Effector memory CD8-positive, alpha-beta T cell (primary cell): ENCODE measurements at regions not wholly inside any gene's neighbourhood (a gene's known extent, or its start where the extent isn't known, plus 50 kb on each side); places are given as distances from the start of the nearest gene placed in this dataset.
"Not testable (repeated sequence)": the region's sequence is repeated elsewhere in the genome, so short reads cannot be mapped to it uniquely, and the experiment has no call there.

Experiments used
- ATAC-seq: fragments of 150-1000 bp; cut with Tn5 transposase; replicated peaks from 2 replicates; pipeline ENCODE4 v1.10.0; 2021; ENCODE audit warnings: mild to moderate bottlenecking, moderate library complexity
- DNase-seq, 3 experiments: peaks; one replicate each; pipeline ENCODE4 v3.0.0; 2021
- H3K27ac Mint-ChIP-seq, 2 donors: one replicate each; pipeline ENCODE4 v1.8.0; 2022; ENCODE audit warnings: mild to moderate bottlenecking in 2 of 2, mixed read lengths in 2 of 2, moderate library complexity in 2 of 2
- H3K27me3 Mint-ChIP-seq, 2 donors: one replicate each; pipeline ENCODE4 v1.8.0; 2022; ENCODE audit warnings: mixed read lengths in 2 of 2
- H3K36me3 Mint-ChIP-seq: one replicate; pipeline ENCODE4 v1.8.0; 2022; ENCODE audit warnings: mild to moderate bottlenecking, moderate library complexity, mixed read lengths; ENCODE audit not compliant: insufficient read depth
- H3K4me1 Mint-ChIP-seq, 2 donors: one replicate each; pipeline ENCODE4 v1.8.0; 2022; ENCODE audit warnings: low read depth in 2 of 2, mixed read lengths in 2 of 2
- H3K4me3 Mint-ChIP-seq, 2 donors: one replicate each; pipeline ENCODE4 v1.8.0; 2022; ENCODE audit warnings: mild to moderate bottlenecking in 2 of 2, mixed read lengths in 2 of 2, moderate library complexity in 2 of 2
- H3K9me3 Mint-ChIP-seq, 2 donors: one replicate each; pipeline ENCODE4 v1.8.0; 2022; ENCODE audit warnings: mixed read lengths in 2 of 2

DNA sequence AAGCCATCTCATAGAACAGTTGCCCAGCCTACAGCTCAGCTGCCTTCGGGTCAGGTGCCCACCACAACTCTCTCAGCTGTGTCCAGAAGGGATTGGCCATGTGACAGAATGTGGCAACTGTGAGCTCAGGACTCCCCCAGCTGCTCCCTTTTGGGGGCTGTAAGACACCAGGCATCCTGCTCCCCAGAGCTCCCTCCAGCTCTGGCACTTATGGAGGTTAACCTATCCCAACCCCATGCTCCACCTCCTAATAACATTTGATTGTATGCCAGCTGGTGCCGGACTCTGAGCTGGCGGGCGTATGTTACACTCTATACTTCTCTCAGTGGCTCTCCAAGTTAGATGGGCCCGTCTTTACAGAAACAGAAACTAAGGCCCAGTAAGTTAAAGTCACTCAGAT is 222.8 kb downstream of the FAM43A start:
- Mint-ChIP-seq H3K9me3 (peaks cover 0 to 2% of the 10 kb centered on the region in 2 donors), H3K27me3 (peaks cover 27 to 44% of the 10 kb centered on the region in 2 donors), H3K27ac (no peak overlapping the region), H3K4me3 (no peak overlapping the region), H3K4me1 (peaks cover 3 to 4% of the 10 kb centered on the region in 2 donors), H3K36me3 (peaks cover 3% of the 10 kb centered on the region)
- ATAC-seq (no peak), DNase-seq (no peak)

GRCh38 chr3:194908972-194909371 is 223.3 kb downstream of the FAM43A start:
- H3K27ac Mint-ChIP-seq = no peak overlapping the region
- H3K36me3 Mint-ChIP-seq = peaks cover 3% of the 10 kb centered on the region
- no peak for DNase-seq
- peaks cover 28 to 44% of the 10 kb centered on the region in 2 donors for H3K27me3 Mint-ChIP-seq
- ATAC-seq = no peak
- peaks cover 3 to 4% of the 10 kb centered on the region in 2 donors for H3K4me1 Mint-ChIP-seq
- H3K9me3 Mint-ChIP-seq = peaks cover 0 to 2% of the 10 kb centered on the region in 2 donors
- no peak overlapping the region for H3K4me3 Mint-ChIP-seq

- Mint-ChIP-seq H3K27me3 (peaks cover 34 to 51% of the 10 kb centered on the region in 2 donors), H3K9me3 (no peaks in the 10 kb centered on the region), H3K27ac (no peak overlapping the region), H3K4me3 (no peak overlapping the region), H3K4me1 (peaks cover 3% of the 10 kb centered on the region in 2 donors), H3K36me3 (peaks cover 3% of the 10 kb centered on the region)
- DNase-seq (no peak), ATAC-seq (no peak)
These were observed 224.8 kb downstream of the FAM43A start for GRCh38 chr3:194910414-194910984.

- peaks cover 43 to 44% of the 10 kb centered on the region in 2 donors for H3K27me3 Mint-ChIP-seq
- H3K27ac Mint-ChIP-seq = no peak overlapping the region
- peaks cover 0 to 2% of the 10 kb centered on the region in 2 donors for H3K9me3 Mint-ChIP-seq
These were observed 227.6 kb downstream of the FAM43A start for GRCh38 chr3:194913316-194913715.

GRCh38 chr3:194924889-194925288 is 239.2 kb downstream of the FAM43A start:
- not testable (repeated sequence) for H3K4me1 Mint-ChIP-seq, DNase-seq, H3K4me3 Mint-ChIP-seq, ATAC-seq, H3K9me3 Mint-ChIP-seq, H3K36me3 Mint-ChIP-seq, H3K27ac Mint-ChIP-seq
- peaks cover 56 to 71% of the 10 kb centered on the region in 2 donors for H3K27me3 Mint-ChIP-seq

More at GRCh38 chr3:194913316-194913715, 227.6 kb downstream of the FAM43A start:
- DNase-seq (no peak), ATAC-seq (no peak)
- H3K4me3 Mint-ChIP-seq = no peak overlapping the region
- H3K36me3 Mint-ChIP-seq = peaks cover 3% of the 10 kb centered on the region
- no peaks in the 10 kb centered on the region for H3K4me1 Mint-ChIP-seq

GRCh38 chr3:194925614-194926013 is 239.9 kb downstream of the FAM43A start:
- H3K9me3 Mint-ChIP-seq = no peaks in the 10 kb centered on the region
- DNase-seq = no peak
- H3K27me3 Mint-ChIP-seq = peaks cover 60 to 77% of the 10 kb centered on the region in 2 donors
- peaks cover 0 to 2% of the 10 kb centered on the region in 2 donors for H3K4me1 Mint-ChIP-seq
- no peak overlapping the region for H3K4me3 Mint-ChIP-seq
- H3K27ac Mint-ChIP-seq = no peak overlapping the region
- H3K36me3 Mint-ChIP-seq = peaks cover 3% of the 10 kb centered on the region
- ATAC-seq = no peak

DNA sequence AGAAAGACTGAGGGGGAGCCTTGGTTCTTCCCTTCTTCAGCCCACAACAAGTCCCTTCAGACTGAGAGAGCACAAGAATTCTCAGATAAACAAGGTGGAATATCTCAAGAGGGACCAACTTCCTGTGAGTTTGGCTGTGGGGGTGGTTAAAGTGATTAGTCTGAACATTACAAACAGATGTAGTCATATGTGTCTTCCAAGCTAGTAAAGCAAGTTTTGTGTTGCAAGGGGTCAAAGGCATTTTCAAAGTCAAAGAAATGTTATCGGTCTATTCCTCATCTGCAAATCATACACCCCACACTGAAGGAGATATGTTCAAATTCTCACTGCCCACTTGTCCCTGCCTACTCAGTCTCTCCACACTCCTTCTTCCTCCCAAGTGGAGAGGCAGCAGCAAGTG is 242.5 kb downstream of the FAM43A start:
- Mint-ChIP-seq H3K36me3 (peaks cover 3% of the 10 kb centered on the region), H3K4me3 (no peak overlapping the region), H3K4me1 (peaks cover 0 to 2% of the 10 kb centered on the region in 2 donors), H3K27ac (no peak overlapping the region), H3K9me3 (no peaks in the 10 kb centered on the region), H3K27me3 (peaks cover 52 to 85% of the 10 kb centered on the region in 2 donors)
- DNase-seq (no peak), ATAC-seq (no peak)

- Mint-ChIP-seq H3K4me1 (peaks cover 0 to 2% of the 10 kb centered on the region in 2 donors), H3K27me3 (peaks cover 44 to 81% of the 10 kb centered on the region in 2 donors), H3K36me3 (peaks cover 3% of the 10 kb centered on the region), H3K4me3 (no peak overlapping the region), H3K27ac (no peak overlapping the region), H3K9me3 (no peaks in the 10 kb centered on the region)
- DNase-seq (no peak), ATAC-seq (no peak)
These were observed 243.3 kb downstream of the FAM43A start for GRCh38 chr3:194928831-194929577.

DNA sequence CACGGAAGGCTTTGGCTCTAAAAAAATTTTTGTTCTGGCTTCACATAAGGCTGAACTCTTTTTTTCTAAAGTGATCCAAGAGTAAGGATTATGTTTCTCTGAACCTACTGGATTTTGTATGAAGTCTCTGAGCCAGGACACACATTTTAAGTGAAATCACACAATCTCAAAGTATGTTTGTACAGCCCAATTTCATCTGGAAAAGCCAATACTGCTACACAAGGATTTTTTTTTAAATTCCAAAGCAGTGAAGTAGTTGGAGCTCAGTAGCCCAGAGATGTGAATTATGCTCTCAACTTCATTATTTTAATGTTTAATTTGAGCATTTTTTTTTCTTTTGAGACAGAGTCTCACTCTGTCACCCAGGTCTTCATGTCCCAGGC is 243.9 kb downstream of the FAM43A start:
- Mint-ChIP-seq H3K4me3 (no peak overlapping the region), H3K36me3 (peaks cover 3% of the 10 kb centered on the region), H3K4me1 (peaks cover 0 to 2% of the 10 kb centered on the region in 2 donors), H3K9me3 (no peaks in the 10 kb centered on the region), H3K27ac (no peak overlapping the region), H3K27me3 (peaks cover 41 to 76% of the 10 kb centered on the region in 2 donors)
- no peak for DNase-seq
- ATAC-seq = no peak

GRCh38 chr3:194930377-194931204 is 244.9 kb downstream of the FAM43A start:
- DNase-seq = no peak
- H3K27ac Mint-ChIP-seq = no peak overlapping the region
- H3K4me3 Mint-ChIP-seq = no peak overlapping the region
- H3K4me1 Mint-ChIP-seq = peaks cover 0 to 2% of the 10 kb centered on the region in 2 donors
- H3K27me3 Mint-ChIP-seq = peaks cover 36 to 70% of the 10 kb centered on the region in 2 donors
- H3K9me3 Mint-ChIP-seq = no peaks in the 10 kb centered on the region
- H3K36me3 Mint-ChIP-seq = peaks cover 3% of the 10 kb centered on the region
- ATAC-seq = no peak

DNA sequence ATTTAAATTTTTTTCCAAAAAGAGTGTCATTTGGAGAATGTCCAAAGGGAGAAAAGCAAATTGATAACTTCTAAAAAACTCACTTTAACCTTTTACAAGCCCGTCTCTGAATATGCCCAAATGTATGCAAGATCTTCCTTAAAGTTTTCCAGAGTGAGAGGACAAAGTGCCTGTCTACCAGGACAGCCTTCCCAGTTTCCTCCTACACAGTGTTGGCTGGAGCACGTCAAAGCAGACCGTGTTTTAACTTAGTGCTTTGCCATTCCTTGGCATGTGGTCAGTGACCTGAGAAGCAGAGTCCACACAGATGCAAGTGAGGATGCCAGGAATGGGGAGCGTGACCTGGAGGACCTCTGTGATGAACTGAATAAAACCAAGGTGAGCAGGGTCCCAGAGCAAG is 245.7 kb downstream of the FAM43A start:
- DNase-seq (no peak), ATAC-seq (no peak)
- Mint-ChIP-seq H3K27me3 (peaks cover 30 to 62% of the 10 kb centered on the region in 2 donors), H3K4me1 (peaks cover 0 to 2% of the 10 kb centered on the region in 2 donors), H3K4me3 (no peak overlapping the region), H3K36me3 (peaks cover 3% of the 10 kb centered on the region), H3K27ac (no peak overlapping the region), H3K9me3 (no peaks in the 10 kb centered on the region)

GRCh38 chr3:194931865-194932264 is 246.2 kb downstream of the FAM43A start:
- Mint-ChIP-seq H3K4me3 (no peak overlapping the region), H3K27ac (no peak overlapping the region), H3K27me3 (peaks cover 27 to 57% of the 10 kb centered on the region in 2 donors), H3K9me3 (no peaks in the 10 kb centered on the region), H3K4me1 (peaks cover 0 to 2% of the 10 kb centered on the region in 2 donors), H3K36me3 (peaks cover 3% of the 10 kb centered on the region)
- DNase-seq (no peak), ATAC-seq (no peak)

DNA sequence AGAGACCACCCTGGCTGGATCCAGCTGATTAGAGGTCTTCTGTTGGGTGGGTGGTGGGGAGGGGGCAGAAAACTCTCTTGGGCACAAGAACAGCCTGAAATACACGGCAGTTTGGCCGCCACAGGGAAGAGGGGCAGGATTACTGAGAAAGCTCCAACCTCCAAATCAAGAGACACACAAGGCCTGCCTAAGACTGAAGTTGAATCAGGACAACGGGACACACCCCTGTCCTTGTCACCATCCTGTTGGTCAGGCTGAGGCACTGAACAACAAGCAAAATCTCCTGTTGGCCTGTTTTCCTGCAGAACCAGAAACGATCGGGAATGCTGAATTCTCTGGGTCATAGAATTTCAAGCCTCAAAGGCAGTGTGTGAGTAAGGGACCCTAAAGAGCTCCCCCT is 247.8 kb downstream of the FAM43A start:
- DNase-seq (no peak), ATAC-seq (no peak)
- Mint-ChIP-seq H3K36me3 (peaks cover 3% of the 10 kb centered on the region), H3K4me3 (no peak overlapping the region), H3K4me1 (peaks cover 0 to 2% of the 10 kb centered on the region in 2 donors), H3K27ac (no peak overlapping the region), H3K9me3 (no peaks in the 10 kb centered on the region), H3K27me3 (peaks cover 18 to 46% of the 10 kb centered on the region in 2 donors)
